HG03066 (cell line): ENCODE measurements at regions not wholly inside any gene's neighbourhood (a gene's known extent, or its start where the extent isn't known, plus 50 kb on each side); places are given as distances from the start of the nearest gene placed in this dataset.
"Not testable (repeated sequence)": the region's sequence is repeated elsewhere in the genome, so short reads cannot be mapped to it uniquely, and the experiment has no call there.

Source experiments
- ATAC-seq: cut with Tn5 transposase; IDR thresholded peaks from one replicate; pipeline ENCODE4 v1.9.1; 2021; ENCODE audit warnings: low read depth; ENCODE audit not compliant: unreplicated experiment

DNA sequence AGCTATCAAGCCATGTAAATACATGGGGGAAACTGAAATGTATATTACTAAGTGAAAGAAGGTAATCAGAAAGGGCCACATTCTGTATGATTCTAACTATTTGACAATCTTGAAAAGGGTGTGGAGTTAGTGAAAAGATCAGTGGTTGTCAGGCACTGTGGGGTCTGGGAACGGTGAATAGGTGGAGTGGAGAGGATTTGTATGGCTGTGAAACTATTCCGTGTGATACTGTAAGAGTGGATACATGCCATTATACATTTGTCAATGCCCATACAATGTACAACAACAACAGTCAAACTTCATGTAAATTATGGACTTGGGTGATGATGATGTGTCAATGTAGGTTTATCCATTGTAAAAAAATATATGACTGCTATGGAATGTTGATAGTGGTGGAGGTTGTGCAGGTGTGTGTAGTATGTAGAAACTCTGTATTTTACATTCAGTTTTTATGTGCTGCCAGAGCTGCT lies 1116.2 kb downstream of the SUCLG1 start:
- ATAC-seq: no peak

DNA sequence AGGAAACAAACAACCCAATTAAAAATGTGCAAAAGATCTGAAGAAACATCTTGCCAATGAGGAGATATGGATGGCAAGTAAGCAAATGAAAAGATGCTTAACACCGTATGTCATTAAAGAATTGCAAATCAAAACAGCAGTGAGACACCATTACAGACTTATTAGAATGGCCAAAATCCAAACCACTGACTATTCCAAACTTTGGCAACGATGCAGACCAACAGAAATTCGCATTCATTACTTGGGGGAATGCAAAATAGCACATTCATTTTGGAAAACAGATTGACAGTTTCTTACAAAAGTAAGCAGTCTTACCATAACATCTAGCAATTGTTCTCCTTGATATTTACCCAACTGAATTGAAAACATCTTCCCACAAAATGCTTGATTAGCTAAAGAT lies 1118.7 kb downstream of the SUCLG1 start:
- no peak for ATAC-seq

DNA sequence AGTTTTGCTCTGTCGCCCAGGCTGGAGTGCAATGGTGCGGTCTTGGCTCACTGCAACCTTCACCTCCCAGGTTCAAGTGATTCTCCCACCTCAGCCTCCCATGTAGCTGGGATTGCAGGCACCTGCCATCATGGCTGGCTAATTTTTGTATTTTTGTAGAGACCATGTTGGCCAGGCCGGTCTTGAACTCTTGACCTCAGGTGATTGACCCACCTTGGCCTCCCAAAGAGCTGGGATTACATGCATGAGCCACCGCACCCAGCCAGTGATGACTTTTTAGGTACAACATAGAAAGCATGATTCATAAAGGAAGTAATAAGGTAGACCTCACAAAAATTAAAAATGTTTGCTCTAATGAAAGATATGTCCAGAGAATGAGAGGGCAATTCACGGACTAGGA lies 1119.1 kb downstream of the SUCLG1 start:
- ATAC-seq: not testable (repeated sequence)

DNA sequence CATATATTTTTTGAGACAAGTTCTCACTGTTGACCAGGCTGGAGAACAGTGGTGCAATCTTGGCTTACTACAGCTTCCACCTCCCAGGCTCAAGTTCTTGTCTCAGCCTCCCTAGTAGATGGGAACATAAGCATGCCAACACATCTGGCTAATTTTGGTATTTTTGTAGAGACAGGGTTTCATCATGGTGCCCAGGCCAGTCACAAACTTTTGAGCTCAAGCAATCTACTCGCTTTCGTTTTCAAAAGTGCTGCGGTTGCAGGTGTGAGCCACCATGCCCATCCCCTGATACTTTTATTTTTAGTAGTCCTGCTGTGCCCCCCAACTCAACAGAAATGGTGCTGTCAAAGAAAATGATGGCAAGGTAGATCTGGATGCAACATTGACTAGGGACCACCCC lies 1127.3 kb downstream of the SUCLG1 start:
- no peak for ATAC-seq

DNA sequence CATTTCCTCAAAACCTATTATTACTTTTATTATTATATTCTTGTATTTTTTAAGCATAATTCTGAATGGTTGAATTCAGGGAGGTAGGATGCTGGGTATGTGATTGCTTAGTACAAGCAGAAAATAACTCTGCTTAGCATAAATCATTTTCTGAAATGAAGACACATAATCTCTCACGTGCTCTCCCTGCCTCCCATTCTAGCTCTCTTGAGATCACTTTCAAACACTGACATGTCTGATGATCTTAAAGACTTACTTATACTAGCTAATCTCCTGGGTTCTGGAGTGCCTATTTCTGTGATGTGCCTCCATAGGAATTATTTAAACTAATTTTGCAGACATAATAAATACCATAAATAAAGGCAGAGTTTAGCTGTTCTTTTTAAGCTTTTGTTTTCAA lies 1136.0 kb downstream of the SUCLG1 start:
- no peak for ATAC-seq

DNA sequence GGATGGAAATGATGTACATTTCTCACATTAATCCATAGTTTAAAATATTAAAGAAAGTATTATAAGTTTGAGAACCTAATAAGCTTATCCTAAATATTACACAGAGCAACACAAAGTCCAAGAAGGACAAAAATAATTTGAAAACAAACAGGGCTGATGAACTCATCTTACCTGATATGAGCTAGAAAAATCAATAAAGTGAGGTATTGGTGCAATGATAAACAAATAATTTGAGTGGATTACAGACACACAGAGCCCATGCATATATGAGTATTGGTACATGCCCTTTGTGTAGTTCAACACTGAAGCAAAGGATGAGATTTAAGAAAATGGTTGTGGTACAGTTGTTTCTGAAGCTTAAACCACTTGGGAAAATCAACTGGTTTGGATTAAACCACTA lies 1139.0 kb downstream of the SUCLG1 start:
- ATAC-seq: no peak

DNA sequence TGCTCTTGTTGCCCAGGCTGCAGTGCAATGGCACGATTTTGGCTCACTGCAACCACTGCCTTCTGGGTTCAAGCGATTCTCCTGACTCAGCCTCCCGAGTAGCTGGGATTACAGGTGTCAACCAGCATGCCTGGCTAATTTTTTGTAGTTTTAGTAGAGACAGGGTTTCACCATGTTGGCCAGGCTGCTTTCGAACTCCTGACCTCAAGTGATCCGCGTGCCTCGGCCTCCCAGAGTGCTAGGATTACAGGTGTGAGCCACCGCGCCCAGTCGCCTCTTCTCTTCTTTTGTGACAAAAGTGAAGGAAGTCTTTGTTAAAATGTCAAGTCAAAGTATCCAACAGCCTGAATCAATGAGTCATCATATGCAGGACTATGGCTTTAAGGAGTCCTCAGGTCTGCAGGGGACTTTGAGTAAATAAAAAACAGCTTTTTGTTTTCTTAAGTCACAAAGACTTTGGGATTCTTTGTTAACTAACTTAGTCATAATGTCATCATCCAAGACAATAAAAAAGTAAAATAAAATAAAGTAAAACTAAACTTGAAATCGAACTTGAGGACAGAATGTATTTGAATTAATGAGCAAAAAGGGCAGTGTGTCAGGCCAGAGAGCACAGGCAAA lies 1153.2 kb downstream of the SUCLG1 start:
- no peak for ATAC-seq

DNA sequence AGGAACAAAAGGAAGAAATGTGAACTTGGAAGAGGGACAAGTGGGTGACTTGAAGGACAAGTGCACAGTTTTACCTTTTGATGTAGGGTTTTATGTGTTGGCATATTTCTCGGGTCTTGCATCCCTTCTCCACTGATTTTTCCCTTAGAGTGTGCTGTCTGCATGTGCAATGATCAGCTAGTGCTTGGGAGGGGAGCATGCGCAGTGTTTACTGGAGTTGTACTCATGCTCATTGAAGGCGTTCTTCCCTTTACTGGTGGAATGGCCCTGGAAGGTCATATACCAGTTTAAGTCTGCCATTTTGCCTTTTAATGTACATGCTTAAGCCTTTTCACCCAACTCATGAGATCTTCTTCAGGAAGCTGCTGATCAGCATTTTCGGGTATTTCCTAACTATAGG lies 1168.0 kb downstream of the SUCLG1 start:
- no peak for ATAC-seq

DNA sequence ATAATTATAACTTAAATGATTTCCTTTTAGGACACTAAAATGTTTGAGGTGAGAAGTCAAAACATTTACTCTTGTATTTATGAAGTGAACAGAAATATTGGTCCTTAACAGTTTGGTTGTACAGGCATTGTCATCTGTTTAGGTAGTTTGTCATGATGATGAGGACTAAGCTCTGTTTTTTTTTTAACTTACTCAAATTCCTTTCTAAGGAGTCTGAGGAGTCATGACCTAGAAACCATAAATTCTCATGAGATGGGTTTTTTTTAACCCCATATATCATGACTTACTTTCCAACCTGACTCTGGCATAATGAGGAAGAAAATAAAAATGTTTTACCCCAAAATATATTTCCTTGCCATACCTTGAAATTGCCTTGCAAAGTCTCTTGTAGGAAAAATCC lies 1176.2 kb downstream of the SUCLG1 start:
- no peak for ATAC-seq

DNA sequence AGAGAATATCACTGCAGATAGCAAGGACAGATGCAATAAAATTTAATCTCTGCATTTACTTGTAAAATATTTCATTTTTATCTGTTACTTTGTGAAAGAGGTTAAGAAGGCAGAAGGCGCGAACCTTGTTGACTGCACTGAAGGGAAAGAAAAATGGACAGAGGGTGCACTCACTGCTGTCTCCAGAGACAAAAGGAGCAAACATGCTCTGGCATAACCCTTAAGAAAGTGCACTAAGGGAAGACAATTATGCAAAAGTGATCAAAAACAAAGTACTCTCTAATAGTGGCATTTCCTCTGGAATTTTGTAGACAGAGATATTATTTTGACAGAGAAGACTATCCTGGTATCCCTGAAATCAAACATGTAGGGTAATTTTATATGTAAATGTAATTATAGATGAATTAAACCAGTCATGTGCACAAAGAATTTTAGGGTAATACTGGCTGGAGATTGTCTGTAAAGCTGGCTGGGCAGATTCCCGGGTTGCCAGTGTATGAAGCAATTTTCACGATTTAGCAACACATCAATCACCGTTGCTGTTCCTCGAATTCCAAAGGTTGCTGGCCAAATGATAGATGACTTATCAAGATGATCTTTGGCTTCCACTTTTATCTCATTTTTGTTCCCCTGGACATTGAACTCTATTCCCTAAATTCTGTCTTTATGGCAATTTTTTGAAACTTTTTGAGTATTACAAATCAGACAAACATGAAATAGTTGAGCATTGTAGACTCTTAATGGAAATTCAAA lies 1176.9 kb downstream of the SUCLG1 start:
- ATAC-seq: no peak

DNA sequence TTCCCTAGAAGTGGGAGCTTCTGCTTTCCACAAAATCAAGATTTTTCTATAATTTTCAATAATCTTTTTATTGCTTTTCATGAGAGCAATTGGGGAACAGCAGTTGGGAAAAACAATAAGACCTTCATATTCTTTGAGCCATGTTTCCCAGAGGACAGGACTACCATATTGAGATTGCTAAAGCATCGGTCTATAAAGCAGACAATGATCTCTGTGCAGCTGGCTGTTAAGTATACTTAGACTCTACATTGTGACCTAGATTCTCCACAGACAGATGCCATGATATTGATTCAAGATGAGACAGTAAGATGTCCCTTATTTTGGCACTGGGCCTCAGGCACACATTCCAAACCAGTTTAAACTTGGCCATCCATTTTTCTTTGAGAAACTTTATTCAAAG lies 1178.7 kb downstream of the SUCLG1 start:
- ATAC-seq: no peak

DNA sequence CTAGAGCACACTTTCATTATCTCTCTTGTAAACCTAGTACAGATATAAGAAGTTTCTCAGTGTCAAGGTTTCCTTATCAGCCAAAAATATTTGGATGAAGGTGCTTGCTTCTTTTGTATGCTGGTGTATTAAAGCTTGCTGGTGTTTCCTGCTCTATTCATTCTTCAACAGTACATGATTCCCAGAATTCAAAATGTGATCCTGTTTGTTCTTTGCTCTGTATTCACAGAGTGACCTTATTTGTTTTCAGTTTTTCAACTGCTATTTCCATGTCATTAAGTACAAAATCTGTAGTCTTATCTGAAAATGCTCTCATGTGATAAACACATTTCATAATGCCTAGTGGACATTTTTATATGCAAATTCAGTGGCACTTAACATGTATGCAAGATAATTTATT lies 1185.8 kb downstream of the SUCLG1 start:
- ATAC-seq: no peak

DNA sequence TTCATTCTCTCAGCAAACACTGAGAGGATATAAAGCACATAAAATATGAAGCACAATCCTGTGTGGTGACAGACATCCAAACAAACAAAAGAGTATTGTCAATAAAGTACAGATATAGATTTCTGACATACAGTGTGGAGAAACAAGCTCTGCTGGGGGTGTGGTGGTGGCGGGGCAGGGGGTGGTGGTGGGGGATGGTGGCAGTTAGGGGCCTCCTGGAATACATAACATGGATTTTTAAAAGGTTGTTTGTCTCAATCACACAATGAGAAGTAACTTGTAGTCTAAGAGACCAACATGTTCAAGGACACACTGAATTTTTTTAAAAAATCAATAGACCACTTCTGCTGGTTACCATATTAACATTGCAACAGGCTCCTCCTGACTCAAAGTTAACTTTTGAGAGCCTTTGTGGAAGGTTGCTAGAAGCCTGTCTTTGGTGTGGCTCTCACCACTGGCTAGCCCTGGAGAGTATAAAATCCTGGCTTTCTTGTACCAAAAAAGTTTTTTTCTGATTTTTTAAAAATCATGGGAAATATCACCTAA lies 1197.4 kb downstream of the SUCLG1 start:
- ATAC-seq: no peak

DNA sequence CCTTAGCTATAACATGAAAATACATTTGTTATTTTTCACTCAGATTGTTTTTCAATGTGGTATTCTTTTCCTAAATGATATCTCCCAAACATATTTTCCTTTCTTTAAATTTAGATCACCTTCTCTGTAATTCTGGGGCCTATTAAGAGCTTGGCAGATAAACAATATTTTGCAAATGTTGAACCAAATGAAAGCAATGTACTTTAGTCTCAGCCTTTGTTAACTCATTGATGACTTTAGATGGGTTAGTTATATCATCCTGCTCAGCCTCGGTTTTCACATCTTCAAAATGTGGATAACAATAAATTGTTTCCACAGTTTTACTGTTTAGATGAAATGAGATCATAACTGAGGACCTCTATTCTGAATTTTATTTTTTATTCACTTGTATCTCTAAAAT lies 1205.2 kb downstream of the SUCLG1 start:
- ATAC-seq: no peak

DNA sequence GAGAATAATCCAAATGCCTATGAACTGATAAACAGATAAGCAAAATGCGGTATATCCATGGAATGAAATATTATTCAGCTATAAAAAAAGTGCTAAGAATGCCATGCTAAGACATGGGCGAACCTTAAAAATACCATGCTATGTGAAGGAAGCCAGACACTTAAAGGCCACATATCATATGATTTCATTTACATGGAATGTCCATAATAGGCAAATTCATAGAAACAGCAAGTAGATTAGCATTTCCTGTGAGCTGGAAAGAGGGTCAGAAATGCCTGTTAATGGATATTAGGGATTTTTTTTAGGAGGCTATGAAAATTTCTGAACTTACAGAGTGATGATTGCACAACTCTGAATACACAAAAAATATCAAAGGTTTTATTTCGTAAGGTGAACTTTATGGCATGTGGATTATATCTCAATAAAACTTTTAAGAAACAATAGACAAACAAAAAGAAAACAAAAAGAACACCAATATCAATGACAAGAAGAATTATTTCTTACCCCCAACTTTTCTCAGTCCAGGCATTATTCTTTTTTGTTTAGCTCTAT lies 1207.7 kb downstream of the SUCLG1 start:
- ATAC-seq: no peak

DNA sequence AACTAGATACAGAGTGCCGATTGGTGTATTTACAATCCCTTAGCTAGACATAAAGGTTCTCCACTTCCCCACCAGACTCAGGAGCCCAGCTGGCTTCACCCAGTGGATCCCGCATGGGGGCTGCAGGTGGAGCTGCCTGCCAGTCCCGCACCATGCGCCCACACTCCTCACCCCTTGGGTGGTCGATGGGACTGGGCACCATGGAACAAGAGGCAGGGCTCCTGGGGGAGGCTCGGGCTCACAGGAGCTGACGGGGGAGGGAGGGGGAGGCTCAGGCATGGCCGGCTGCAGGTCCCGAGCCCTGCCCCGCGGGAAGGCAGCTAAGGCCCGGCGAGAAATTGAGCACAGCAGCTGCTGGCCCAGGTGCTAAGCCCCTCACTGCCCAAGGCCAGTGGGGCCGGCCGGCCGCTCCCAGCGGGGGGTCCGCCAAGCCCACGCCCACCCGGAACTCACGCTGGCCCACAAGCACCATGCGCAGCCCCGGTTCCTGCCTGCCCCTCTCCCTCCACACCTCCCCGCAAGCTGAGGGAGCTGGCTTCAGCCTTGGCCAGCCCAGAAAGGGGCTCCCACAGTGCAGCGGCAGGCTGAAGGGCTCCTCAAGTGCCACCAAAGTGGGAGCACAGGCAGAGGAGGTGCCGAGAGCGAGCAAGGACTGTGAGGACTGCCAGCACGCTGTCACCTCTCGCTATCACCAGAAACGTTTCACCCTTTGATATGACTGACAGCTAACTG lies 1213.1 kb downstream of the SUCLG1 start:
- ATAC-seq: not testable (repeated sequence)

DNA sequence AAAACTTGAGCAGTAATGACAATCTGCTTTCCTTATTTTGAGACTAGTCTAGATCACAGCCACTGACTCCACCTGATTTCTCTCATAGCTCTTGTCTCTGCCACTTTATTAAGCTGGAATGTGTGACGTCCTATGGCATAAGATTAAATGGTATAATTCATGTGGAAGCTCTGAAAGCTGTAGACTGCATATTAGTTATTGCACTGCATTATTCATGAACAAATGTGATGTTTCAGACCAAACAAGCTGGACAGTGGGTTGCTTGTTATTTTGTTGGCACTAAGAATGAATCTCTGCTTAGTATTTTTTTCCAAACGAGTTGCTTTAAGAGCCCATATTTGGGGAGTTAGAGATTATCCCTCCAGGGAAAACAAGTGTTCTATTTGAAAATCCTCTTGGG lies 1218.5 kb downstream of the SUCLG1 start:
- no peak for ATAC-seq

DNA sequence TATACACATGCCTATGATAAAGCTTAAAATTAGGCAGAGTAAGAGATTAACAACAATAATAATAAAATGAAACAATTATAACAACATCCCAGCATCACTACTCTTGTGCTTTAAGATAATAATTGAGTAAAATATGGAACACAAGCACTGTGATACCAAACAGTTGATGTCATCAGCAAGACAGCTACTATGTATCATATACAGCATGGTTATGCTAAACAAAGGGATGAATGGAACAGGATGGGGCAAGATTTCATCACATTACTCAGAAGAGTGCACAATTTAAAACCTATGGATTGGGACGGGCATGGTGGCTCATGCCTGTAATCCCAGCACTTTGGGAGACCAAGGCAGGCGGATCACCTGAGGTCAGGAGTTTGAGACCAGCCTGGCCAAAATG lies 1221.0 kb downstream of the SUCLG1 start:
- ATAC-seq: no peak

DNA sequence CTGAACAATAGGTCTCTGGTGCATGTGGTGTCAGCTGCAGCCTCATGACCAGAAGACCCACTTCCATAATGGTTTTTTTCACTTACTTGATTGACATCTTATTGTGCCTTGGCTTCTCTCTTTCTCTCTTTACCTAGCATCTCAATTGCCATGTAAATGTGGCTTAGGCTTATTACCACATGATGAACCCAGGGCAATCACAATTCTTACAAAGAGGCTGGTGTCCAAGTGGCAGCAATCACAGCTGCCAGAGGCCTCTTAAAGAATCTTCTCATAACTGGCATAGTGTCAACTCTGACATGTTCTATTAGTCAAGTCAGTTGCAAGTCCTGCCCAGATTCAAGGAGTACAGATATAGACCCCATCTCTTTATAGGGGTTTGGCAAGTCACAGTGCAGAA lies 1224.8 kb downstream of the SUCLG1 start:
- ATAC-seq: no peak

DNA sequence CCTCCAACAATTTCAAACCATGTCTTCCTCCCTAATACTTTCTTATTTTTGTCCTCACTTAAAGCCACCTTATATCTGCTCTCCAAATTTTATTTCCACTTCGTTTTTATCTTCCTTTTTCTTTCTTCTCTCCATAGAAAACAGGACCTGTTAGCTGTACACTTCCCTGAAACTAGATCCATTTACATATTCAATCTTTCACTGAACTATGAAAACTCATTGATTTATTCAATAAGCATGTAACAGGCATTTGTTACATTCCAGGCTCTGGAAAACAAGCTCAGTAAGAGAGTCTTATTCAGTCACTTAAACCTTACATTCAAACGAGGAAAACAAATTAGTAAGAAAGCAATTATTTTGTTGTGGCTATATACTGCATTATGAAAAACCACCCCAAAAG lies 1225.3 kb downstream of the SUCLG1 start:
- no peak for ATAC-seq

DNA sequence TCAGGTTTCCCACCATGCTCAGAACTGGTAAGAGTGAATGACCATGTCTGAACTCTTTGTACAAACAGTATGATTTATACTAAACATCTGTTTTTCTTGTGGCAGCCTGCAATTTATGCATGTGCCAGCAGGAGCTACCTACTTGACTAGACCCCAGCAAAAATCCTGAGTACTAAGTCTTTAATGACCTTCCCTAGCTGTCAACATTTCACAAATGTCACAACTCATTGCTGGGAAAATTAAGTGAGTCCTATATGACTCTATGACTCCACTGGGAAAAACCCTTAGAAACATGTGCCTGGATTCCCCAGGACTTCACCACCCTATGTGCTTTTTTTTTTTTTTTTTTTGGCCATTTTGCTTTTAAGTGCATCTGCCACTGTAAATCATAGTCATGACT lies 1225.8 kb downstream of the SUCLG1 start:
- no peak for ATAC-seq
